Gastroesophageal sphincter (tissue), 4 donors: ENCODE measurements at regions not wholly inside any gene's neighbourhood (a gene's known extent, or its start where the extent isn't known, plus 50 kb on each side); places are given as distances from the start of the nearest gene placed in this dataset.
A peak's percentile ranks its signal among the peaks of the same experiment; 100 is the strongest.
"Not testable (repeated sequence)": the region's sequence is repeated elsewhere in the genome, so short reads cannot be mapped to it uniquely, and the experiment has no call there.

Experiments
- ATAC-seq: fragments of 150-250 bp; one replicate; pipeline ENCODE4 v1.9.1; 2016; ENCODE audit warnings: mild to moderate bottlenecking, moderate library complexity
- H3K27ac ChIP-seq, 4 donors: fragments of 200-600 bp; sonication (generic) in 3 of 4; 1 replicate in 3 of 4; 2 replicates in 1 of 4; pipeline ENCODE4 v1.5.1; 2016 to 2019
- H3K27me3 ChIP-seq: fragments of 200-600 bp; sonication (generic); one replicate; pipeline ENCODE4 v1.5.1; 2019
- H3K36me3 ChIP-seq, 2 donors: fragments of 200-600 bp; sonication (generic); one replicate each; pipeline ENCODE4 v1.5.1; 2019; ENCODE audit warnings: control low read depth in 1 of 2
- H3K4me1 ChIP-seq, 3 donors: fragments of 200-600 bp; sonication (generic); 1 replicate in 2 of 3; 2 replicates in 1 of 3; pipeline ENCODE4 v1.5.1; 2016 to 2019; ENCODE audit warnings: control low read depth in 2 of 3
- H3K4me3 ChIP-seq, 2 donors: fragments of 200-600 bp; sonication (generic); one replicate each; pipeline ENCODE4 v1.5.1; 2019; ENCODE audit warnings: mild to moderate bottlenecking in 1 of 2, moderate library complexity in 1 of 2
- H3K9me3 ChIP-seq, 3 donors: fragments of 200-600 bp; sonication (generic); one replicate each; pipeline ENCODE4 v1.5.1; 2017 to 2019; ENCODE audit warnings: control low read depth in 2 of 3
- CTCF ChIP-seq, 4 experiments: fragments of 200-600 bp in 2 of 4; fragments of 450-650 bp in 2 of 4; sonication (generic) in 1 of 4; IDR thresholded peaks; one replicate each; pipeline ENCODE4 v1.5.1; 2017 to 2019; ENCODE audit warnings: antibody characterized with exemption in 4 of 4, mild to moderate bottlenecking in 2 of 4, moderate library complexity in 2 of 4
- EP300 ChIP-seq: sonication (generic); formaldehyde crosslinking; IDR thresholded peaks from one replicate; pipeline ENCODE4 v1.6.1; 2017; ENCODE audit warnings: antibody characterized with exemption, mild to moderate bottlenecking
- POLR2A ChIP-seq, 2 donors: fragments of 450-650 bp; IDR thresholded peaks; one replicate each; pipeline ENCODE4 v1.6.1; 2017; ENCODE audit warnings: antibody characterized with exemption in 2 of 2, mild to moderate bottlenecking in 2 of 2, moderate library complexity in 1 of 2
- POLR2AphosphoS5 ChIP-seq: sonication (generic); formaldehyde crosslinking; IDR thresholded peaks from one replicate; pipeline ENCODE4 v1.6.1; 2017; ENCODE audit warnings: antibody characterized with exemption
- WGBS, 2 donors: methylation state at CpG; one replicate each; pipeline ENCODE4 v1.1.5; 2018; ENCODE audit warnings: low coverage in 1 of 2; 5-methylcytosine and 5-hydroxymethylcytosine counted together

- Histone ChIP-seq H3K4me3 (no peak overlapping the region), H3K36me3 (no peaks in the 10 kb centered on the region), H3K4me1 (no peaks in the 10 kb centered on the region), H3K9me3 (no peaks in the 10 kb centered on the region), H3K27ac (no peak overlapping the region), H3K27me3 (no peaks in the 10 kb centered on the region)
- 27 to 69% methylated on average over 2 of the region's 3 CpGs for WGBS, 2 donors
- no peak for TF ChIP-seq POLR2AphosphoS5
- TF ChIP-seq EP300: no peak
- no peak for TF ChIP-seq CTCF (IDR thresholded peaks at IDR 0.05)
- no peak for TF ChIP-seq POLR2A (IDR thresholded peaks at IDR 0.05)
- no peak for ATAC-seq
Measured at GRCh38 chrX:139475432-139475831, 55.1 kb upstream of the F9 start.

DNA sequence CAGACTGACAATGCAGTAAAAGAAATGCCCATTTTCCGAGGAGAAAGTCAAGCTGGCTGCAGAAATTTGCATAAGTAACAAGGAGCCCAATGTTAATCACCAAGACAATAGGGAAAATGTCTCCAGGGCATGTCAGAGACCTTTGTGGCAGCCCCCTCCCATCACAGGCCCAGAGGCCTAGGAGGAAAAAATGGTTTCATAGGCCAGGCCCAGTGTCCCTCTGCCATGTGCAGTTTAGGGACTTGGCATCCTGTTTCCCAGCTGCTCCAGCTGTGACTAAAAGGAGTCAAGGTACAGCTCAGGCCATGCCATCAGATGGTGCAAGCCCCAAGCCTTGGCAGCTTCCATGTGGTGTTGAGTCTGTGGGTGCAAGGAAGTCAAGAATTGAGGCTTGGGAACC lies 68.6 kb upstream of the F9 start:
- not testable (repeated sequence) for H3K27me3 ChIP-seq, H3K27ac ChIP-seq, H3K9me3 ChIP-seq, H3K4me1 ChIP-seq, ATAC-seq, H3K4me3 ChIP-seq, H3K36me3 ChIP-seq
- WGBS, 2 donors: 63% methylated on average over 1 of the region's 1 CpG; no CpG with 5 or more reads in 1 of the 2 donors

- ATAC-seq: no peak
- WGBS, 2 donors: 17 to 57% methylated on average over 1 of the region's 1 CpG
- no peaks in the 10 kb centered on the region for H3K36me3 ChIP-seq
Measured at GRCh38 chrX:139454743-139455142, 75.8 kb upstream of the F9 start.

DNA sequence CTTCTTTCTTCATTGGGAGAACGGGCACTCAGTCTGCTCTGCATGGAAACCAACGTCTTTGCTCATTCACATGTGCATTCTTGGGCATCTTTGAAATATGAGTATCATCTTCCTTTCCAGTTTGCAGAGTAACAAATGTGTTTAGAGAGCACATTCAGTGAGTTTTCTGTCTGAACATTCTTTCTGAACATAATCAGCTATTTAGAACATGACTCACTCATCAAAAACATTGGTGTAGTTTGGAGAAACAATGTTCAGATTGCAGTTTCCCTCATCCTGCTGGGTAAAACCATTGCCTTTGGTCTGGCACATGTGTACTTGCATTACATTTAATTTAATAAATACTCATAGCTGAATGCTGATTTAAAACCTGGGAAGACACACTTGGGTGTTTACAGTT lies 81.5 kb upstream of the F9 start:
- WGBS, 2 donors: 63 to 77% methylated on average over 2 of the region's 2 CpGs
- Histone ChIP-seq H3K36me3 (no peaks in the 10 kb centered on the region), H3K4me1 (no peaks in the 10 kb centered on the region), H3K9me3 (no peaks in the 10 kb centered on the region), H3K27me3 (no peaks in the 10 kb centered on the region), H3K27ac (no peak overlapping the region), H3K4me3 (no peak overlapping the region)
- TF ChIP-seq POLR2A (IDR thresholded peaks at IDR 0.05) (no peak), EP300 (no peak), CTCF (IDR thresholded peaks at IDR 0.05) (no peak), POLR2AphosphoS5 (no peak)
- no peak for ATAC-seq

More at GRCh38 chrX:139454743-139455142, 75.8 kb upstream of the F9 start:
- Histone ChIP-seq H3K9me3 (no peaks in the 10 kb centered on the region), H3K4me3 (no peak overlapping the region), H3K4me1 (no peaks in the 10 kb centered on the region), H3K27ac (no peak overlapping the region), H3K27me3 (no peaks in the 10 kb centered on the region)
- TF ChIP-seq POLR2AphosphoS5 (no peak), EP300 (no peak), POLR2A (IDR thresholded peaks at IDR 0.05) (no peak), CTCF (IDR thresholded peaks at IDR 0.05) (no peak)

- H3K4me3 ChIP-seq: no peak overlapping the region
- no peak for TF ChIP-seq POLR2AphosphoS5
- TF ChIP-seq EP300: no peak
- TF ChIP-seq CTCF (IDR thresholded peaks at IDR 0.05): no peak
- no peak for TF ChIP-seq POLR2A (IDR thresholded peaks at IDR 0.05)
- WGBS, 2 donors: 85 to 92% methylated on average over 2 to 9 of the region's 40 CpGs
- H3K27me3 ChIP-seq: no peaks in the 10 kb centered on the region
- no peaks in the 10 kb centered on the region for H3K36me3 ChIP-seq
- no peak overlapping the region for H3K27ac ChIP-seq
- ATAC-seq: no peak
- no peaks in the 10 kb centered on the region for H3K4me1 ChIP-seq
- H3K9me3 ChIP-seq: no peaks in the 10 kb centered on the region
Measured at GRCh38 chrX:139446832-139447231, 83.7 kb upstream of the F9 start.

- TF ChIP-seq EP300 (no peak), POLR2A (IDR thresholded peaks at IDR 0.05) (no peak), CTCF (IDR thresholded peaks at IDR 0.05) (peak in 1 of 4 experiments; percentile 19)
Measured at GRCh38 chrX:139429913-139430312, 100.6 kb upstream of the F9 start.

More at GRCh38 chrX:139429913-139430312, 100.6 kb upstream of the F9 start:
- H3K27me3 ChIP-seq: no peaks in the 10 kb centered on the region
- H3K27ac ChIP-seq: no peak overlapping the region
- no peaks in the 10 kb centered on the region for H3K9me3 ChIP-seq
- H3K4me1 ChIP-seq: no peaks in the 10 kb centered on the region
- no peaks in the 10 kb centered on the region for H3K36me3 ChIP-seq
- no peak overlapping the region for H3K4me3 ChIP-seq
- ATAC-seq: no peak
- 17 to 24% methylated on average over 2 of the region's 2 CpGs for WGBS, 2 donors
